ENCODE measurements at regions not wholly inside any gene's neighbourhood (a gene's known extent, or its start where the extent isn't known, plus 50 kb on each side); places are given as distances from the start of the nearest gene placed in this dataset.

DNA sequence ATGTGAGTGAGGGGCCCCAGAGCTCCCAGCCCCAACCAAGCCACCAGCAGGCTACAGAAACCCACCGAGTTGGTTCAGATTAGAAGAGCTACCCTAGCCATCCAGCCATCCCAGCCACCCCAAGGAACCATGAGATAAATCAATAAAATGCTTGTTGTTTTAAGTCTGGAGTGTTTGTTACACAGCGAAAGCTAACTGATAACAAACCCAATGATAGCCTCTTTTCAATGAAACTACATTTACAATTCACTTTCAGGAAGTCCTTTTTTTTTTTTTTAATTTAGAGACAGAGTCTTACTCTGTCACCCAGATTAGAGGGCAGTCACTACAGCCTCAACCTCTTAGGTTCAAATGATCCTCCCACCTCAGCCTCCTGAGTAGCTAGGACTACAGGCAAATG is 215.0 kb upstream of the ZFHX3 start:
- DNase-seq (ENCODE audit: low spot score) (no peak), ATAC-seq (ENCODE audit: low FRiP score) (no peak)
- TF ChIP-seq, protein P1, sequence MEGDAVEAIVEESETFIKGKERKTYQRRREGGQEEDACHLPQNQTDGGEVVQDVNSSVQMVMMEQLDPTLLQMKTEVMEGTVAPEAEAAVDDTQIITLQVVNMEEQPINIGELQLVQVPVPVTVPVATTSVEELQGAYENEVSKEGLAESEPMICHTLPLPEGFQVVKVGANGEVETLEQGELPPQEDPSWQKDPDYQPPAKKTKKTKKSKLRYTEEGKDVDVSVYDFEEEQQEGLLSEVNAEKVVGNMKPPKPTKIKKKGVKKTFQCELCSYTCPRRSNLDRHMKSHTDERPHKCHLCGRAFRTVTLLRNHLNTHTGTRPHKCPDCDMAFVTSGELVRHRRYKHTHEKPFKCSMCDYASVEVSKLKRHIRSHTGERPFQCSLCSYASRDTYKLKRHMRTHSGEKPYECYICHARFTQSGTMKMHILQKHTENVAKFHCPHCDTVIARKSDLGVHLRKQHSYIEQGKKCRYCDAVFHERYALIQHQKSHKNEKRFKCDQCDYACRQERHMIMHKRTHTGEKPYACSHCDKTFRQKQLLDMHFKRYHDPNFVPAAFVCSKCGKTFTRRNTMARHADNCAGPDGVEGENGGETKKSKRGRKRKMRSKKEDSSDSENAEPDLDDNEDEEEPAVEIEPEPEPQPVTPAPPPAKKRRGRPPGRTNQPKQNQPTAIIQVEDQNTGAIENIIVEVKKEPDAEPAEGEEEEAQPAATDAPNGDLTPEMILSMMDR (IDR thresholded peaks at IDR 0.05), result no peak

DNA sequence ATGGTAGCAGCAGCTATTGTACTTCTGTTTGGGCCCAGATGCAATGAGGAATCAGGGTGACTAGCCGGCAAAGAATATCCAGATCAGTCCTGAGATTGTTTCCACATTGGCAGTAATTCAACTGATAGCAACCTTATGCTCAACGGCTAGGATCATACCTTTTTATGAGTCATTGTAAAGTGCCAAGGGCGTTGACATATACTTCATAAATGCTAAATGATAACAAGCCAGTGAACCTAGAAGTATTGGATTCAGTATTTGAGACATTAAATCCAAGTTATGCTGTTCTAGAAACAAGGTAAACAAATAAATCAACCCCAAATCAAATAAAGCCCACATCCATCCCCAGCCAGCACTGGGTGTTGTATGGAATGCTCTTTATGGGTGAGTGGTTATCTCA is 207.1 kb upstream of the ZFHX3 start:
- TF ChIP-seq, protein P1 (IDR thresholded peaks at IDR 0.05), result no peak
- ATAC-seq (ENCODE audit: low FRiP score), result no peak
- no peak for DNase-seq (ENCODE audit: low spot score)

DNA sequence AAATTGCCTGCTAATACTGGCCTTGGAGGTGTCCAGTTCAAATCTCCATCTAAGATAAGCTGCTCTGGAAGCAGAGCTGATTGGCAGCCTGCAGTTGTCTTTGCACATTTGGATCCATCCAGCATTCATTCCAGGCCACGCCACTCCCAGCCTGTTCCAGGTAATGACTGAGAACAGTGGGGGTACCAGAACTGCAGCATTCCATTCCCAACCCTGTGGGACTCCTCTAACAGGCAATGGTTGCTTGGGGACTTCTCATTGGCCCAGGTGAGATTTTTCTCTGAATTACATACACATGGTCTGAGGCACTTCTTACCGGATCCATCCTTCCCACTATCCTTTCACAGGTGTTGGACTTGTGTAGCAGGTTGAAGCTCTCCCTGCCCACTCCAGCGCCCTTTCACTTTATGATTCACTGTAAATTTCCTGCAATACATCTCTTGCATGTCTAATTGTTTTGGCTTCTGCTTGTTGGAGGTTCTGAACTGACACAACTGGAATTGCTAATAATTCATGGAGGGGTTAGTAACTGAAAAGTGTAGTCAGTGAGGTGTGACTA is 206.1 kb upstream of the ZFHX3 start:
- DNase-seq (ENCODE audit: low spot score) (no peak), ATAC-seq (ENCODE audit: low FRiP score) (no peak)
- TF ChIP-seq, protein P1 (IDR thresholded peaks at IDR 0.05), result no peak

DNA sequence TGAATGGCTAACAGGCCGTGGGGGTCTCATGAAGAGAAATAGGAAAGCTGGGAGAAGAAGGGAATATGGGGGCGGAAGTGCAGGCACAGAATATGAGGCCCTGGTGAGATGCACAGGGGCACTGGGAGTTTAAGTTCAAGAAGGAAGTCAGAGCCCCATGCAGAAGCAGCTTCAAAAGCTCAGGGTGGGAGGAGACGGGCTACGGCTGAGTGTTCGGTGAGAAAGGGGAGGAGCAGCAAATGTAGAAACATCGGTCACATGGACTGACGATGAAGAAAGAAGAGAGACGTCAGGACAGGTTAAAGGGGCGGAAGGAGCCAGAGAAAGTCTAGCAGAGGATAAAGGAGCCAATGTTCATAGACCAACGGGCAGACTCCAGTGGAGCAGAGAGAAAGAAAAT is 204.5 kb upstream of the ZFHX3 start:
- ATAC-seq (ENCODE audit: low FRiP score), result no peak
- DNase-seq (ENCODE audit: low spot score), result no peak
- TF ChIP-seq, protein P1 (IDR thresholded peaks at IDR 0.05), result no peak

DNA sequence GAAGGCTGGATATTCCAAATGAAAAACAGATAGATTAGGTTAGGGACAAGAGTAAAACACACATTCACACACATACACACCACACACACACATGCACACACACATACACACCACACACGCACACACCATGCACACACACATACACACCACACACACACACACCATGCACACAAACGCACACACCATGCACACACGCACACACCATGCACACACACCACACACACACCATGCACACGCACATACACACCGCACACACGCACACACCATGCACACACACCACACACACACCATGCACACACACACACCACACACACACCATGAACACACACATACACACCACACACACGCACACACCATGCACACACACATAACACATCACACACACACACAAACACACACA is 203.7 kb upstream of the ZFHX3 start:
- ATAC-seq (ENCODE audit: low FRiP score) (no peak), DNase-seq (ENCODE audit: low spot score) (no peak)
- TF ChIP-seq, protein P1 (IDR thresholded peaks at IDR 0.05), result no peak

DNA sequence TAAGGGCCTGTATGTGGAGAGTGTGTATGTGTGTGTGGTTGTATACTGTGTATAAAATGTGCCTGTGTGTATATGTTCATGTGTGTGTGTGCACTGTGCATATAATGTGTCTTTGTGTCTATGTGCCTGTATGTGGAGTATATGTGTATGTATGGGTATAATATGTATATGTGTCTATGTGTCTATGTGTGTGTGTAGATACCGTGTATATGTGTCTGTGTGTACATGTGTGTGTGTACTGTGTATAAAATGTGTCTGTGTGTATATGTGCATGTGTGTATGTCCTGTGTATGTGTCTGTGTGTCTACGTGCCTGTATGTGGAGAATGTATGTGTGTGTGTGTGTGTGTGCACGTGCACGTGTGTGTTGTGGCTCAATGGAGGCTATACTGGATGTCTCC is 200.4 kb upstream of the ZFHX3 start:
- no peak for ATAC-seq (ENCODE audit: low FRiP score)
- DNase-seq (ENCODE audit: low spot score), result no peak
- TF ChIP-seq, protein P1 (IDR thresholded peaks at IDR 0.05), result no peak

DNA sequence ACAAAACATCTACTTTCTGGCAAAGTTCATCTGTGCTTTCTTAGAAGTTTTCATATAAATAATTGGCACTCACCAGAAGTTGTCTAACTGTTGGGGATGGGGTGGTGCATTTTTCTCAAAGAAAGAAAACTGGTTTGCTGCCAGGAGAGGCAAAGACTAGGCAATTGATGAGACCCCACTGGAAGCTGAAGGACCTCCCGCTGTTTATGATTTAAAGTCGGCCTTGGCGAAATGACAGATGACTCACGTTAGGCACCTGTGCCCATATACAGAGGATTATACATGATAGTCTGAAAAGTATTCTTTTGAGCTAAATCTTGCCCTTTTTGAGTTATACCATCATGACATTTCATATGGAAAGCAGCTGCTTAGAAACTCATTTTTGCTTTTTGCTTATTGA is 193.0 kb upstream of the ZFHX3 start:
- no peak for ATAC-seq (ENCODE audit: low FRiP score)
- TF ChIP-seq, protein P1 (IDR thresholded peaks at IDR 0.05), result no peak
- DNase-seq (ENCODE audit: low spot score), result no peak

Measured in omental fat pad (tissue), 3 donors.